ENCODE measurements at regions not wholly inside any gene's neighbourhood (a gene's known extent, or its start where the extent isn't known, plus 50 kb on each side); places are given as distances from the start of the nearest gene placed in this dataset.

GRCh38 chr15:53884441-53884840 lies 93.8 kb upstream of the UNC13C start:
- H2BK5ac ChIP-seq (ENCODE audit: insufficient read length, low read length): no peak overlapping the region
- H3T11ph ChIP-seq (ENCODE audit: low read length): no peak overlapping the region
- Mint-ChIP-seq H3K27me3 (ENCODE audit: low read depth) (no peaks in the 10 kb centered on the region), H3K9me3 (no peaks in the 10 kb centered on the region; a peak in 1 of 5 replicates), H3K4me1 (0 out of 4 replicates have a peak, but pooled peaks cover 0 to 2% of the 10 kb centered on the region in 2 experiments), H3K4me3 (no peak overlapping the region), H3K36me3 (ENCODE audit: insufficient read depth in 1 of 3, low read depth in 3 of 3) (no peaks in the 10 kb centered on the region), H3K27ac (no peak overlapping the region)
- H4K91ac ChIP-seq (ENCODE audit: insufficient read length, low read depth, low read length): no peak overlapping the region
- H4K20me1 ChIP-seq (ENCODE audit: control insufficient read depth, insufficient read depth, insufficient read length): no peaks in the 10 kb centered on the region
- H4K8ac ChIP-seq (replicated peaks; ENCODE audit: insufficient read length, low read depth, low read length): no peak overlapping the region
- no peak overlapping the region for H3K56ac ChIP-seq (ENCODE audit: insufficient read length, low read depth, low read length)
- no peak overlapping the region for H2AK5ac ChIP-seq (ENCODE audit: insufficient read length, low read length)
- no peak overlapping the region for H2BK15ac ChIP-seq (ENCODE audit: low read depth, low read length)
- no peak overlapping the region for H2BK20ac ChIP-seq (ENCODE audit: low read depth, low read length, poor library complexity, severe bottlenecking)
- H3K23ac ChIP-seq (ENCODE audit: insufficient read length, low read depth, low read length): no peak overlapping the region
- no peaks in the 10 kb centered on the region for H3K79me2 ChIP-seq (ENCODE audit: insufficient read depth, low read length)
- DNase-seq: no peak
- H3K4me2 ChIP-seq (ENCODE audit: insufficient read depth, insufficient read length, low read length): no peak overlapping the region
- no peak overlapping the region for H3K9ac ChIP-seq (ENCODE audit: extremely low read depth, insufficient read length, low read length)
- no peak overlapping the region for H3K18ac ChIP-seq (ENCODE audit: insufficient read length, low read depth, low read length)
- H2BK120ac ChIP-seq (ENCODE audit: low read depth, low read length, poor library complexity, severe bottlenecking): no peak overlapping the region
- no peaks in the 10 kb centered on the region for H3K23me2 ChIP-seq (ENCODE audit: insufficient read length, low read depth, low read length, poor library complexity, severe bottlenecking)
- no peak overlapping the region for H3K27ac ChIP-seq (ENCODE audit: insufficient read length, low read depth, low read length)
- H4K5ac ChIP-seq (ENCODE audit: insufficient read length, low read depth, low read length): no peak overlapping the region
- no peak for TF ChIP-seq CTCF (conservative IDR thresholded peaks at IDR 0.05)
- no peak overlapping the region for H2AFZ ChIP-seq (ENCODE audit: low read length)
- H3K4me1 ChIP-seq (ENCODE audit: insufficient read depth, low read length): no peaks in the 10 kb centered on the region
- no peaks in the 10 kb centered on the region for H3K27me3 ChIP-seq (ENCODE audit: insufficient read depth, low read length)
- H3K4ac ChIP-seq (ENCODE audit: low read depth, low read length): no peak overlapping the region
- no CpG with 5 or more reads among the region's 2 CpGs for WGBS (ENCODE audit: extremely low coverage, insufficient read length, low lambda C conversion rate)
- no peak overlapping the region for H2BK12ac ChIP-seq (ENCODE audit: insufficient read length, low read depth, low read length)
- H3K79me1 ChIP-seq (ENCODE audit: insufficient read depth, low read depth, low read length, poor library complexity, severe bottlenecking): no peaks in the 10 kb centered on the region
- H3K9me3 ChIP-seq (ENCODE audit: control insufficient read depth, low read depth, low read length): no peaks in the 10 kb centered on the region
- no peak overlapping the region for H3K14ac ChIP-seq (ENCODE audit: insufficient read depth, low read length)
